ENCODE measurements at regions not wholly inside any gene's neighbourhood (a gene's known extent, or its start where the extent isn't known, plus 50 kb on each side); places are given as distances from the start of the nearest gene placed in this dataset.

DNA sequence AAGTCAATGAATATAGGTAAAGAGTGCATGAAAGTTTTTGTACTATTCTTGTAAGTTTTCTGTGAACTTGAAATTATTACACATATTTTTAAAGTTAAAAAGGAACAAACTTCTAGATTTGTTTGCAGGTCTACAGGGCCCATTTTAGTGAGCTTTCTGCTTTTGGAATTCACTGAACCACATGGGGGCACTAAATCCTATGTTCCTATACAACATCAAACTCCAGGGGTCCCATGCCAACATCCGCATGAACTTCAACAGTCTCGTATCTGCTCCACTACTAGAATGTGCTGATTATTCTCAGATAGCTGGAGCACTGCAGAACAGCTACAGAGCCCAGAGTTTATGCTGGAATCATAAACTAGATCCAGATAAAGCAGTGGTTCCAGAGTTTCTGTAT, 347.9 kb upstream of the SPTLC3 start:
- TF ChIP-seq, protein P1, sequence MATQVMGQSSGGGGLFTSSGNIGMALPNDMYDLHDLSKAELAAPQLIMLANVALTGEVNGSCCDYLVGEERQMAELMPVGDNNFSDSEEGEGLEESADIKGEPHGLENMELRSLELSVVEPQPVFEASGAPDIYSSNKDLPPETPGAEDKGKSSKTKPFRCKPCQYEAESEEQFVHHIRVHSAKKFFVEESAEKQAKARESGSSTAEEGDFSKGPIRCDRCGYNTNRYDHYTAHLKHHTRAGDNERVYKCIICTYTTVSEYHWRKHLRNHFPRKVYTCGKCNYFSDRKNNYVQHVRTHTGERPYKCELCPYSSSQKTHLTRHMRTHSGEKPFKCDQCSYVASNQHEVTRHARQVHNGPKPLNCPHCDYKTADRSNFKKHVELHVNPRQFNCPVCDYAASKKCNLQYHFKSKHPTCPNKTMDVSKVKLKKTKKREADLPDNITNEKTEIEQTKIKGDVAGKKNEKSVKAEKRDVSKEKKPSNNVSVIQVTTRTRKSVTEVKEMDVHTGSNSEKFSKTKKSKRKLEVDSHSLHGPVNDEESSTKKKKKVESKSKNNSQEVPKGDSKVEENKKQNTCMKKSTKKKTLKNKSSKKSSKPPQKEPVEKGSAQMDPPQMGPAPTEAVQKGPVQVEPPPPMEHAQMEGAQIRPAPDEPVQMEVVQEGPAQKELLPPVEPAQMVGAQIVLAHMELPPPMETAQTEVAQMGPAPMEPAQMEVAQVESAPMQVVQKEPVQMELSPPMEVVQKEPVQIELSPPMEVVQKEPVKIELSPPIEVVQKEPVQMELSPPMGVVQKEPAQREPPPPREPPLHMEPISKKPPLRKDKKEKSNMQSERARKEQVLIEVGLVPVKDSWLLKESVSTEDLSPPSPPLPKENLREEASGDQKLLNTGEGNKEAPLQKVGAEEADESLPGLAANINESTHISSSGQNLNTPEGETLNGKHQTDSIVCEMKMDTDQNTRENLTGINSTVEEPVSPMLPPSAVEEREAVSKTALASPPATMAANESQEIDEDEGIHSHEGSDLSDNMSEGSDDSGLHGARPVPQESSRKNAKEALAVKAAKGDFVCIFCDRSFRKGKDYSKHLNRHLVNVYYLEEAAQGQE (IDR thresholded peaks at IDR 0.05; ENCODE audit: insufficient replicate concordance, low read depth) = no peak
- TF ChIP-seq, protein P2, sequence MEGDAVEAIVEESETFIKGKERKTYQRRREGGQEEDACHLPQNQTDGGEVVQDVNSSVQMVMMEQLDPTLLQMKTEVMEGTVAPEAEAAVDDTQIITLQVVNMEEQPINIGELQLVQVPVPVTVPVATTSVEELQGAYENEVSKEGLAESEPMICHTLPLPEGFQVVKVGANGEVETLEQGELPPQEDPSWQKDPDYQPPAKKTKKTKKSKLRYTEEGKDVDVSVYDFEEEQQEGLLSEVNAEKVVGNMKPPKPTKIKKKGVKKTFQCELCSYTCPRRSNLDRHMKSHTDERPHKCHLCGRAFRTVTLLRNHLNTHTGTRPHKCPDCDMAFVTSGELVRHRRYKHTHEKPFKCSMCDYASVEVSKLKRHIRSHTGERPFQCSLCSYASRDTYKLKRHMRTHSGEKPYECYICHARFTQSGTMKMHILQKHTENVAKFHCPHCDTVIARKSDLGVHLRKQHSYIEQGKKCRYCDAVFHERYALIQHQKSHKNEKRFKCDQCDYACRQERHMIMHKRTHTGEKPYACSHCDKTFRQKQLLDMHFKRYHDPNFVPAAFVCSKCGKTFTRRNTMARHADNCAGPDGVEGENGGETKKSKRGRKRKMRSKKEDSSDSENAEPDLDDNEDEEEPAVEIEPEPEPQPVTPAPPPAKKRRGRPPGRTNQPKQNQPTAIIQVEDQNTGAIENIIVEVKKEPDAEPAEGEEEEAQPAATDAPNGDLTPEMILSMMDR (IDR thresholded peaks at IDR 0.05; ENCODE audit: insufficient read depth, low read length) = no peak
- no peak for TF ChIP-seq POLR2AphosphoS5 (IDR thresholded peaks at IDR 0.05; ENCODE audit: low read depth)
- no peak for TF ChIP-seq GABPA (IDR thresholded peaks at IDR 0.05; ENCODE audit: low read depth)
- TF ChIP-seq SPI1 (IDR thresholded peaks at IDR 0.05; ENCODE audit: borderline replicate concordance, low read depth) = no peak
- H3K27ac ChIP-seq (replicated peaks) = no peak overlapping the region
- H3K4me3 ChIP-seq (replicated peaks; ENCODE audit: insufficient read depth, low read length) = no peak overlapping the region
- DNase-seq (ENCODE audit: low read depth in 1 of 2, low spot score in 1 of 2) = no peak
- no peaks in the 10 kb centered on the region for H3K27me3 ChIP-seq (ENCODE audit: insufficient read depth, poor library complexity, severe bottlenecking)

DNA sequence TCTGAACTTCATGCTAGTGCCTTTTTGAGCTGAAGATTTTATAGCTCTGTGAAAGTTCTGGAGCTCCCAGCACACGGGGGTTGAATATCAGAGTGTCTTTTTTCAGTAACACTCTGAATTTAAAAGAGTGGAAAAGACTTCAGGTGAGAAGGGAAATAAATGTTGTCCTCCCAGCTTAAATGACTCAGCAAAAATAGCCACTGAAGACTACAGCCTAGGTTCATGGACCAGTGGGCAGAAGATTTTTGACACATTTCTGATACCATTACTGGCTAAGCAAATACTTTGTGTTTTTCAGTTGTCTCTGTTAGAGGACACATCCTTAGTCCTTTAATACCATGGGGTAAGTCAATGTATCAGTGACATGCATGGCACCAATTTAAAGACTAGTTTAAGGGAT, 338.5 kb upstream of the SPTLC3 start:
- no peak overlapping the region for H3K27ac ChIP-seq (replicated peaks)
- TF ChIP-seq SPI1 (IDR thresholded peaks at IDR 0.05; ENCODE audit: borderline replicate concordance, low read depth) (no peak), POLR2AphosphoS5 (IDR thresholded peaks at IDR 0.05; ENCODE audit: low read depth) (no peak)
- no peak for DNase-seq (ENCODE audit: low read depth in 1 of 2, low spot score in 1 of 2)
- no peak overlapping the region for H3K4me3 ChIP-seq (replicated peaks; ENCODE audit: insufficient read depth, low read length)
- no peaks in the 10 kb centered on the region for H3K27me3 ChIP-seq (ENCODE audit: insufficient read depth, poor library complexity, severe bottlenecking)

DNA sequence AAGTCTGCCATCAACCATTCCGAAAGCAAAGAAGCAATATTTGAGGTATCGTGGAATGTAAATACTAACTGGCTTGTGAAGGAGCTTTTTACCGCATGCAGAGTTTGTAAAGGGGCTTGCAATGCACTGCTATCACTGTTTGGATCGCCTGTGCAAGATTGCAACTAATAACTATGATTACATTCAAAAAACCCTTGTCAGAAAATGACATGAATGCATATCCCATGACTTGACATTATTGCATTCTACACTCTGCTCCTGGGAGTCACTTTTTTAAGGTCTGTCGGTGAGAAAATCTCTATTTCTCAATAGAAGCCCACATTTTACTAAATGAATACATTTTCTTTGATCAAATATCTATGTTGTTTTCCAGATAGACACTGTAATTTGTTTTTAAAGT, 335.4 kb upstream of the SPTLC3 start:
- Histone ChIP-seq H3K4me3 (replicated peaks; ENCODE audit: insufficient read depth, low read length) (no peak overlapping the region), H3K27ac (replicated peaks) (no peak overlapping the region), H3K27me3 (ENCODE audit: insufficient read depth, poor library complexity, severe bottlenecking) (no peaks in the 10 kb centered on the region)
- TF ChIP-seq, protein P1 (IDR thresholded peaks at IDR 0.05; ENCODE audit: insufficient replicate concordance, low read depth) = no peak
- TF ChIP-seq POLR2AphosphoS5 (IDR thresholded peaks at IDR 0.05; ENCODE audit: low read depth) = no peak
- TF ChIP-seq, protein P2 (IDR thresholded peaks at IDR 0.05; ENCODE audit: insufficient read depth, low read length) = no peak
- TF ChIP-seq GABPA (IDR thresholded peaks at IDR 0.05; ENCODE audit: low read depth) = no peak
- TF ChIP-seq SPI1 (IDR thresholded peaks at IDR 0.05; ENCODE audit: borderline replicate concordance, low read depth) = no peak
- no peak for DNase-seq (ENCODE audit: low read depth in 1 of 2, low spot score in 1 of 2)

DNA sequence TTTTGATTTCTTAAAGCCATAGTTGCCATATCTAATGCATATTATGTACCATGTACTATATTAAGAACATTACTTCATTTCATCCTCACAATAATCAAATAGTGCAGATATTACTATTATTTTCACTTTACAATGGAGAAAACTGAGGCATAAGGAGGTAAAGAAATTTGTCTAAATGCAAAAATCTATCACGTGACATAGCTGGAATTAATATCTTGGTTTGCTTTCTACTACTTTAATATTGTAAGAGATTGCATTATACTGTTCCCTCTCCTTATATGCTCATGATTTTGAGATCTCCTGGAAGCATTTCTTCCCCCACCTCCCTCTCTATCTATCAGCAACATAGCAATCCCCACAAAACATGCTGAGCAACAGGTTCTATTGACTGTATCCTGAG, 330.8 kb upstream of the SPTLC3 start:
- TF ChIP-seq POLR2AphosphoS5 (IDR thresholded peaks at IDR 0.05; ENCODE audit: low read depth) = no peak
- no peak for TF ChIP-seq GABPA (IDR thresholded peaks at IDR 0.05; ENCODE audit: low read depth)
- TF ChIP-seq, protein P1 (IDR thresholded peaks at IDR 0.05; ENCODE audit: insufficient replicate concordance, low read depth) = no peak
- TF ChIP-seq, protein P2 (IDR thresholded peaks at IDR 0.05; ENCODE audit: insufficient read depth, low read length) = no peak
- no peak for TF ChIP-seq SPI1 (IDR thresholded peaks at IDR 0.05; ENCODE audit: borderline replicate concordance, low read depth)
- Histone ChIP-seq H3K4me3 (replicated peaks; ENCODE audit: insufficient read depth, low read length) (no peak overlapping the region), H3K27ac (replicated peaks) (no peak overlapping the region), H3K27me3 (ENCODE audit: insufficient read depth, poor library complexity, severe bottlenecking) (no peaks in the 10 kb centered on the region)
- DNase-seq (ENCODE audit: low read depth in 1 of 2, low spot score in 1 of 2) = no peak

Data from HL-60 (cell line).